SK-N-MC (cell line): ENCODE measurements at regions not wholly inside any gene's neighbourhood (a gene's known extent, or its start where the extent isn't known, plus 50 kb on each side); places are given as distances from the start of the nearest gene placed in this dataset.

Experiments used
- EZH2 ChIP-seq: fragments of 200-600 bp; sonication (generic); IDR thresholded peaks from one replicate; pipeline ENCODE4 v1.6.1; 2017; ENCODE audit warnings: antibody characterized with exemption
- FOXP2 ChIP-seq: optimal IDR thresholded peaks from 2 replicates; pipeline ENCODE3; 2011; ENCODE audit warnings: mild to moderate bottlenecking, moderate library complexity; ENCODE audit not compliant: insufficient read depth; ENCODE audit errors: extremely low read length, control extremely low read depth
- POLR2AphosphoS5 ChIP-seq: IDR thresholded peaks from 2 replicates; pipeline ENCODE4 v1.6.1; 2012; ENCODE audit warnings: mild to moderate bottlenecking, low read depth, low read length, borderline replicate concordance

GRCh38 chr20:21018576-21018975 lies 87.6 kb downstream of the LINC00237 start:
- TF ChIP-seq POLR2AphosphoS5 (no peak), EZH2 (no peak), FOXP2 (no peak)
